Progenitor cell of endocrine pancreas (in vitro differentiated cells): ENCODE measurements at regions not wholly inside any gene's neighbourhood (a gene's known extent, or its start where the extent isn't known, plus 50 kb on each side); places are given as distances from the start of the nearest gene placed in this dataset.

Source experiments
- DNase-seq: peaks from one replicate; pipeline ENCODE4 v3.0.0; 2021; ENCODE audit warnings: low spot score; ENCODE audit not compliant: unreplicated experiment
- H3K27ac Mint-ChIP-seq: 2 replicates; pipeline ENCODE4 v1.8.0; 2021; ENCODE audit warnings: mild to moderate bottlenecking, moderate library complexity, mixed read lengths
- H3K27me3 Mint-ChIP-seq: 2 replicates; pipeline ENCODE4 v1.8.0; 2021; ENCODE audit warnings: mixed read lengths
- H3K36me3 Mint-ChIP-seq: 2 replicates; pipeline ENCODE4 v1.8.0; 2022; ENCODE audit warnings: mixed read lengths; ENCODE audit not compliant: insufficient read depth
- H3K4me1 Mint-ChIP-seq: 2 replicates; pipeline ENCODE4 v1.8.0; 2021; ENCODE audit warnings: low read depth, mixed read lengths
- H3K4me3 Mint-ChIP-seq: 2 replicates; pipeline ENCODE4 v1.8.0; 2021; ENCODE audit warnings: low read depth, mild to moderate bottlenecking, moderate library complexity, mixed read lengths
- H3K9me3 Mint-ChIP-seq: 2 replicates; pipeline ENCODE4 v1.8.0; 2021; ENCODE audit warnings: low read depth, mixed read lengths
- TF ChIP-seq, protein P1 (sequence below): fragments of 200-600 bp; sonication (generic); IDR thresholded peaks from one replicate; pipeline ENCODE4 v1.5.0; 2021; ENCODE audit warnings: antibody characterized with exemption, mild to moderate bottlenecking; ENCODE audit not compliant: unreplicated experiment

DNA sequence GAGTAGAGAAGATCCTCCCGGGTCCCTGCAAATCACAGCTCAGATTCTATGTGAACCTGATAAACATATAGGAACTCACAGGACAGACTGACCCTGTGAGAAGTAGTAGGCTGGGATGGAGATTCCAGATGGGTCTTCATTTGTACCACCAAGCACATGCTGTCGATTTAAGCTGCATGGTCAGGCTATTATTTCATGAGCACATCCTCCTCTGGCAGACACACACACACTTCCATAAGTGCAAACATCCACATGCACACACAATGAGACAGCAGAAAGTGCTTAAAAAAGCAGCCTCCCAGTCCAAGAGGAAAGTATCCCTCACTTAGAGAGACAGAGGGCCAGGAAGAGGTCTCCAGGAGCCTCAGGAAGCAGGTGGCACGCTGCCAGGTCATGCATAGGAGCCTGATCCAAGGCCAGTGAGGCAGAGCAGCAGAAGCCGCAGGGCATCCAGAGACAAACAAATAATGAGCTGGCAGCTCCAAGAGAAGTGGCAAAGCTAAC, 131.8 kb downstream of the UNC5CL start:
- no peak overlapping the region for H3K4me3 Mint-ChIP-seq
- no peak overlapping the region for H3K27ac Mint-ChIP-seq
- H3K36me3 Mint-ChIP-seq, result no peaks in the 10 kb centered on the region
- H3K9me3 Mint-ChIP-seq, result peaks cover 4% of the 10 kb centered on the region
- H3K27me3 Mint-ChIP-seq, result no peaks in the 10 kb centered on the region
- no peak for DNase-seq
- no peaks in the 10 kb centered on the region for H3K4me1 Mint-ChIP-seq
- TF ChIP-seq, protein P1, sequence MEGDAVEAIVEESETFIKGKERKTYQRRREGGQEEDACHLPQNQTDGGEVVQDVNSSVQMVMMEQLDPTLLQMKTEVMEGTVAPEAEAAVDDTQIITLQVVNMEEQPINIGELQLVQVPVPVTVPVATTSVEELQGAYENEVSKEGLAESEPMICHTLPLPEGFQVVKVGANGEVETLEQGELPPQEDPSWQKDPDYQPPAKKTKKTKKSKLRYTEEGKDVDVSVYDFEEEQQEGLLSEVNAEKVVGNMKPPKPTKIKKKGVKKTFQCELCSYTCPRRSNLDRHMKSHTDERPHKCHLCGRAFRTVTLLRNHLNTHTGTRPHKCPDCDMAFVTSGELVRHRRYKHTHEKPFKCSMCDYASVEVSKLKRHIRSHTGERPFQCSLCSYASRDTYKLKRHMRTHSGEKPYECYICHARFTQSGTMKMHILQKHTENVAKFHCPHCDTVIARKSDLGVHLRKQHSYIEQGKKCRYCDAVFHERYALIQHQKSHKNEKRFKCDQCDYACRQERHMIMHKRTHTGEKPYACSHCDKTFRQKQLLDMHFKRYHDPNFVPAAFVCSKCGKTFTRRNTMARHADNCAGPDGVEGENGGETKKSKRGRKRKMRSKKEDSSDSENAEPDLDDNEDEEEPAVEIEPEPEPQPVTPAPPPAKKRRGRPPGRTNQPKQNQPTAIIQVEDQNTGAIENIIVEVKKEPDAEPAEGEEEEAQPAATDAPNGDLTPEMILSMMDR, result no peak

GRCh38 chr6:40906759-40907158, 132.3 kb downstream of the UNC5CL start:
- DNase-seq, result no peak
- Mint-ChIP-seq H3K9me3 (peaks cover 4% of the 10 kb centered on the region), H3K4me1 (no peaks in the 10 kb centered on the region), H3K27me3 (no peaks in the 10 kb centered on the region), H3K36me3 (no peaks in the 10 kb centered on the region), H3K4me3 (no peak overlapping the region), H3K27ac (no peak overlapping the region)
- TF ChIP-seq, protein P1, result no peak

- Mint-ChIP-seq H3K36me3 (no peaks in the 10 kb centered on the region), H3K9me3 (peaks cover 4% of the 10 kb centered on the region), H3K27ac (no peak overlapping the region), H3K4me1 (peaks cover 6% of the 10 kb centered on the region), H3K27me3 (no peaks in the 10 kb centered on the region), H3K4me3 (no peak overlapping the region)
- no peak for DNase-seq
- TF ChIP-seq, protein P1, result no peak
Measured at GRCh38 chr6:40904583-40905194, 134.3 kb downstream of the UNC5CL start.

DNA sequence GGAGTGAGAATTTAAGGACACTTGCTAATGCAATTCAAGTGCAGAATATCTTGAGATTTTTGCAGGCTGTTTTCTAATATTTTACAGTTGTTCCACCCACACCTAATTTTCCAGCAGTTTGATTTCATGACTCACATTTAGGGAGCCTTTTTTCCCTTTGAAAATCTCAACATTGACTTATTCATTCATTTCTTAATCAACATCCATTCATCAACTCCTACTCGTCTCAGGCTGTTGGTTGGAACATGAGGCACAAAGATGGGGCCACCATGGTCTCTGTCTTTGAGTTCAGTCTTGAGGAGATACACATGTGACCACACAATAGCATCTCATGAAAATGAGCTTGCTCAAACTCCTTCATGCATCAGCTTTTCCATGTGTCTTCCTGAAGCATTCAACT, 135.6 kb downstream of the UNC5CL start:
- no peaks in the 10 kb centered on the region for H3K27me3 Mint-ChIP-seq

DNA sequence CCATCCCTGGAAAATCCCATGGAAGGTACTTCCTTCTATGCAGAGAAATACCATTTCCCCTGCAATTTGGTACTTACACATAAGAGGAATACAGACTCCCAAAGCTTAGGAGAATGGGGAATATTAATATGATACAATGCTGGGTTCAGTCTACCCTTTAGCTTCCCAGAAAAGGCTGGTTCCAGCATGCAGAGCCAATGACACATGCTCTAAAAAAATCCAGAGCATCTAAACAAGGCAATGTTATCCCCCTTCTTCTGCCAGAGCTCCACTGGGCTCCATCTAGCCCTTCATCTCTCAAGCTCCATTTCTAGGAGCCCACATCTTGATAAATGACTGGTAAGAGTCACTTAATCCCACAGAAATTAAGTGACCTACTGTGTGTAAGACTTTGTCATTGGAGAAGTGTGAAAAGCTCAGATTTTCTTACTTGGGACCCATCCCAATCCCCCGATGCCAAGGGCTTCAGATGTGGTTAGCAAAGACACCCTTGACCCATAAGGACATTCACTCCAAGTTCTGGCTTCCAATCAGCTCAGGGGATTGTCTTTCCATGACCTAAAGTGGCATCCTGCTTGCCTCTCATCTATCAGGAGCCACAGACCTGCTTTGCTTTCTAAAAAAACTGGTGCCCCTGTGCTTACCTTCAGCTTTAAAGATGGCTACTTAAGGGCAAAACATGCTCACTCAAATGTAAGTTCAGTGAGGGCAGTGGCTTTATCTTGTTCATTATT, 137.5 kb downstream of the UNC5CL start:
- no peak overlapping the region for H3K27ac Mint-ChIP-seq
- peaks cover 21% of the 10 kb centered on the region for H3K4me1 Mint-ChIP-seq
- H3K27me3 Mint-ChIP-seq, result no peaks in the 10 kb centered on the region
- peaks cover 4% of the 10 kb centered on the region for H3K9me3 Mint-ChIP-seq
- no peaks in the 10 kb centered on the region for H3K36me3 Mint-ChIP-seq
- TF ChIP-seq, protein P1, result no peak
- no peak overlapping the region for H3K4me3 Mint-ChIP-seq
- no peak for DNase-seq

More for the DNA sequence above, 135.6 kb downstream of the UNC5CL start:
- Mint-ChIP-seq H3K4me3 (no peak overlapping the region), H3K9me3 (peaks cover 4% of the 10 kb centered on the region), H3K27ac (no peak overlapping the region), H3K36me3 (no peaks in the 10 kb centered on the region), H3K4me1 (peaks cover 11% of the 10 kb centered on the region)
- DNase-seq, result no peak
- TF ChIP-seq, protein P1, result no peak
